NB4 (cell line): ENCODE measurements at regions not wholly inside any gene's neighbourhood (a gene's known extent, or its start where the extent isn't known, plus 50 kb on each side); places are given as distances from the start of the nearest gene placed in this dataset.

Experiments
- CTCF ChIP-seq: IDR thresholded peaks from one replicate; pipeline ENCODE4 v1.5.1; 2012; ENCODE audit warnings: low read depth, low read length
- POLR2A ChIP-seq: IDR thresholded peaks from 2 replicates; pipeline ENCODE4 v1.6.1; 2011; ENCODE audit warnings: mild to moderate bottlenecking; ENCODE audit not compliant: insufficient read length; ENCODE audit errors: extremely low read depth

DNA sequence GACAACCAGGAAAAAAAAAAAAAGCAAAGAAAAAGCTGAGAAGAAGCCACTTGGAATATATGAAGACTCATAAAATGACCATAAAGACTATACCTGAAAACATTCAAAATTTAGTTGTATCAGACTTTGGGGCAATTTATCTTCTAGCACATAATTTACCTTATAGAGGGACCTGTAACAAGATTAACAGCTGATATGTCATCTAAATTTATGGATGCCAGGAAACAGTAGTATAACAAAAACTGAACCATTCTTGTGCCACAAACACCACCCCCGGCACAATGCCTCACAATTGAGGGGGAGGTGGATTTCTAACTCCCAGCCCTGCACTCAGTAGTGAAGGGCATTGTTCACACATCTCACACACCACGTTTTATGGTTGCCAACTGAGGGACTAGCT lies 1352.0 kb downstream of the BRINP3 start:
- no peak for TF ChIP-seq CTCF
- TF ChIP-seq POLR2A = no peak
